ENCODE measurements at regions not wholly inside any gene's neighbourhood (a gene's known extent, or its start where the extent isn't known, plus 50 kb on each side); places are given as distances from the start of the nearest gene placed in this dataset.
A peak's percentile ranks its signal among the peaks of the same experiment; 100 is the strongest.

DNA sequence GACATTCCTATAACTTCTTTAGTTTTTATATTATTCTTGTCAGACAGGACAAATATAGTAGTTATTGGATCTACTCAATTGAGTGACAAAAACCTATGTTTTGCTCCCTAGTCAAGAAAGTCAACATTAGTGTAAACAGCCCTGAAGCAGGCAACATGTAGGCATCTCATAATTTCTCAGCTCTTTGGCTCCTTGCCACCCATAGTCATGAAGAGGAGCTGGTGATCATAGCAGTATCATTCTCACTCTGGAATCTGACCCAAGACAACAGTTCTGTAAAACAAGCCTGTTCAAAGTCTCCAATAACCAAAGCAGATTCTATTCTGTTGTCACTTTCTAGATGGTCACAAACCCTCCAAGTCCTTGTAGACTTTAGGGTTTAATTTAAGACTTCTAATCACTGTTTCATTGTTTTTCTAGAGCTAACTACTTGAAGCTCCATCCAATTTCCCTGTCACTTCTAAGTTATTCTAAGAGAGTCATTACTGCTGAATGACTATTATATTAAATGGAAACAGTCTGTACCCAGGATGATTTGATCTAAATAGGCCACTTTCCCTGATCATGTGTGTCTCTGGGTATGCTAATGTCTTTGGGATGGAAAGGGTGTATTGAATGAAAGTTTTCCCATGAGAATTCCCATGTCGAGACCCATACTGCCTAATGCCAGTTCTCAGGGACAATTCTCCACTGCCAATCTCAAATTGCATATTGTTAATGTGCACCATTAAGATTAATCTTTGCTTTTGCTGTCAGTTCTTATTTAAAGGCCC lies 533.3 kb downstream of the ACTL7B start:
- no peak for DNase-seq

DNA sequence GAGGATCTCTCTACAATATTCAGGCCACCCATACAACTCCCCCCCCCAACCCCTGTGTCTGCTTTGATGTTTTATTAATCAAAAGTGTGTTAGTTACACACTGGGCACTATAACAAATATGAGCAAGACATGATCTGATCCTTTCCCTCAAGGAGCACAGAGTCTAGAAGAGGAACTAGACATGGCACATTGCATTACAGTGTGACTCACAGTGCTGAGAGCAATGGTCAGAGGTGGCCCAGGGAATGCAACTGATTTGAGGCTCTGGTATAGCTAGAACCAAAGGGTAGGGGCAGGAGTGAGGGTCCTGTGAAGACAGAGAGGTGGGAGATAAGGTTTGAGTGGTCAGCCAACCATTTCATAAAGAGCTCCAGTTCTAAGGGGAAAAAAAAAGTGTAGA lies 539.2 kb downstream of the ACTL7B start:
- no peak for DNase-seq

DNA sequence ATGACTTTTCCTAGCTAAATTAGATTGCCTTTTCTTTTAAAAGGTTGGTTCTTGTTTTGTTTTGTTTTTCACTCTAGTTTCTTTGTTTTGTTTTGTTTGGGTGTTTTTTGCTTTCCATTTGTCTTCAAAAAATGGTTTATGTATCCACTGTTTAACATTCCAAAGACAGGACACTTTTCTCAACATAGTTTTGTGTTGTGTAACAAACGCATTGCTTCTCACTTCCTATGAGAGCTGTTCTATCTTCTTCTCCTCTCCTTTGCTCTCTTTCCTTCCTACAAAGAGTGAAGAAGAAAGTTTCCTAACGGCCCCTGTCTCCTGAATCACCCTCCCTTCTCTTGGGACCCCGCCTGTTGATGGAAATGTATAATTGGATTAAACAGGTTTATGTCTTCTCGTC lies 539.7 kb downstream of the ACTL7B start:
- no peak for DNase-seq

DNA sequence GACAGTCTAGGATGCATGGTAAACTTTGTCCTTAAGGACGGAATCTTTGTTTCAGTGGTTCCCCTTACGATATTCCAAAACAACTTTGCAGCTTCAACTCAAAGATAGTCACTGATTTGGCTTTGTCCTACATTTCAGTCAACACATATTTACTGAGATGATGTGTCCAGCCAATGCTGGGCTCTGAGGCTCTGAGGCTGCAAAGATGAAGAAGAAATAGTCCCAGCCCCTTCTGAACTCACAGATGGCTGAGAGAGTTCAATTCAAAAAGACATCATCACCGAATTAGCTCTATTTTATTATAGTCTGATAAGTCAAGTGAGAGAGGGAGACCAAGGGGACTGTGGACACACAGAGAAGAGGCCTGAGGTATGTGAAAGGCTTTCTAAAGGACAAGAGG lies 544.0 kb downstream of the ACTL7B start:
- no peak for DNase-seq

DNA sequence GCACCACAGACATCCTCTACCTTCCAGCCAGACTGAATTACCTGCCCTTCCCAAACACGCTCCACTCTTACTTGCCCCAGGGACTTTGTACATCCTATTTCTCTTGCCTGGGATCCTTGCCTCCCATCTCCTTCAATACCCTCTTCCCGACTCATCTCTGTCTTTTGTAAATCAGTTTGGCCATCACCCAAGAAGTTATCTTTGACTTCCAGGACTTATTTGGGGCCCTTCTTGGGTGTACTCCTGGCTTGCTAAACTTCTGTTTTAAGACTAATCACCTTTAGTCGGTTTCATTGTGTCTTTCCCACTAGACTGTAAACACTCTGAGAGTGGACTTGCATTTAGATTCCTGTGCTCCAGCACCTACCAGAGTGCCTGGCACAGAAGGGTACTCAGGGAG lies 545.6 kb downstream of the ACTL7B start:
- no peak for DNase-seq

DNA sequence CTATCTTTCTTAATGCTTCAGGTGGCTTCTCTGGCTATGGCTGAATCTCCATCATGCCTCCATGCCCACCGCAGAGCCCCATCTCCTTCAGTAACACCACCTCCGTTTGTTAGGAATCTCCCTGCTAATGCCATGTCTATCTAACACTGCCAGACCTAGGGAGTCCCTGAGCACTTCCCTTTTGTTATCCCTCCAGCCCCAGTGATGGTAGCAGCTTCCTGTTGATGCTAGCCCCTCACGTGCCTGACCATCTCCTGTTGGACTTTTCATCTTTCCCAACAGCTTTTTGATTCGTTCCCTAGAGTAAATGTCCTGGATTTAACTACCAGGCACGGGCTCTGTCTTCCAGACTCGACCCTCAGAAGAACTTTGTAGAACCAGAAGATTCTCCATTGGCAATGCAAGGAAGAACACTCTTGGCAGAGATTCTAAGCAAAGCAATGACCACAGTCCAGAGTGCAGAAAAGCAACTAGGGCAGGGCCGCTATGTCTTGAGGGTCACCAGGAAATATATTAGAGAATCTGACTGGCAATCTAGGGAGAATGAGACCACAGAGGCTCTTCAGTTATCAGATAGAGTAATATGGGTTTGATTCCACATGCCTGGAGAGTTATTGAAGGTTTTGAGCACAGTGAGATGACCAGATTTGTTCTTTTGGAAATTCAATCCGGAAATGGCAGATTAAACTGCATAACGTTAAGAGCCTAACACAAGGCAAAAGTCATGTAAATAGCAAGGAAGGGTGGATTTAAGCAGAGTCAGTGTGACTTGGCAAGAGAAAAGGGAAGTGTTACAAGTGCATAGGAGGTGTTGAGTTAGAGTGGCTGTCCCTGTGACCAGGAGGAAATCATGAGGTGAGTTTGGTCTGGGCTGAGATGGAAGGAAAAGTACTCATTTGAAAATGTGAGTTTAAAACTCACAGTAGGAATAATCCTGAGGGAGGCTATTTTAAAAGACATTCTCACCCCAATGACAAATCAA lies 555.2 kb downstream of the ACTL7B start:
- peak; percentile 60 for DNase-seq

DNA sequence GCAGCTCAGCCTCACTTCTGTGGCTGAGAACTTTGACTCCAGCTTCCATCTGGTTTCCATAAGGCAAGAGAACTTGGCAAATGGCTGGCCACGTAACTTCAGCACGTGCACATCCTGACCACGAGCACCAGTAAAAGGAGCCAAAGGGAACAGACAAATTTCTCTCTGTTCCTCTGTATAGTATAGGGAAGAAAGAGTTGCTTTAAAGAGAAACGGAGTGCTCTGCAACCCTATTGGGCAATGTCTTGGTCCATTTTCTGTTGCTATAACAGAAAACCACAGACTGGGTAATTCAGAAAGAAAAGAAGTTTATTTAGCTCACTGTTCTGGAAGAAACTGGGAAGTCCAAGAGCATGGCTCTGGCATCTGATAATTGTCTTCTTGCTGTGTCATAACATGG lies 558.7 kb downstream of the ACTL7B start:
- peak; percentile 31 for DNase-seq

DNA sequence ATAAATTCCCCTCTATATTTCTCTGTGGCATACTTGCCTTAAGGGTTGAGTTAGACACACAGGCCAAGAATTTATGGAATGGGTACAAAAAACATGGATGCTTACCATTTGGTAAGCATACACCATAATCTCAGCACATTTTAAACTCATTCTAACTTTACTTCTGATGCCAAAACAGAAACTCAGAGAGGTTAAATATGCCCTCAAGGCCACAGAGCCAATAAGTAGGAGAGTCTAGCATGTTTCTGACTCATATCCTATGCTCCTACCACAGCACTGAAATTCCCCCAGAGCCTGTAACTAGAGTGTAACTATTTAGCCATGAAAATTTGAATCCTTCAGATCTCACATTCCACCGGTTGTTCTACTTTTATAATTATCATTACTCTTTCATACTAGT lies 559.7 kb downstream of the ACTL7B start:
- DNase-seq: no peak

DNA sequence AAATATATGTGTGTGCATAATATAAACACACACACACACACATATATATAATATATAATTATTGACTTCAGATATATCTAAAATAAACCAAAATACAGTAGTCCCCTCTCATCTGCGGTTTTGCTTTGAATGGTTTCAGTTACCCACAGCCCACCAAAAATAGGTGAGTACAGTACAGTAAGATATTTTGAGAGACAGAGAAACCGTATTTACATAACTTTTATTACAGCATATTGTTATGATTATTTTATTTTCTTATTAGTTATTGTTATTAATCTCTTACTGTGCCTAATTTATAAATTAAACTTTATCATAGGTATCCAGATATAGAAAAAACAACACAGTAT lies 564.2 kb downstream of the ACTL7B start:
- no peak for DNase-seq

DNA sequence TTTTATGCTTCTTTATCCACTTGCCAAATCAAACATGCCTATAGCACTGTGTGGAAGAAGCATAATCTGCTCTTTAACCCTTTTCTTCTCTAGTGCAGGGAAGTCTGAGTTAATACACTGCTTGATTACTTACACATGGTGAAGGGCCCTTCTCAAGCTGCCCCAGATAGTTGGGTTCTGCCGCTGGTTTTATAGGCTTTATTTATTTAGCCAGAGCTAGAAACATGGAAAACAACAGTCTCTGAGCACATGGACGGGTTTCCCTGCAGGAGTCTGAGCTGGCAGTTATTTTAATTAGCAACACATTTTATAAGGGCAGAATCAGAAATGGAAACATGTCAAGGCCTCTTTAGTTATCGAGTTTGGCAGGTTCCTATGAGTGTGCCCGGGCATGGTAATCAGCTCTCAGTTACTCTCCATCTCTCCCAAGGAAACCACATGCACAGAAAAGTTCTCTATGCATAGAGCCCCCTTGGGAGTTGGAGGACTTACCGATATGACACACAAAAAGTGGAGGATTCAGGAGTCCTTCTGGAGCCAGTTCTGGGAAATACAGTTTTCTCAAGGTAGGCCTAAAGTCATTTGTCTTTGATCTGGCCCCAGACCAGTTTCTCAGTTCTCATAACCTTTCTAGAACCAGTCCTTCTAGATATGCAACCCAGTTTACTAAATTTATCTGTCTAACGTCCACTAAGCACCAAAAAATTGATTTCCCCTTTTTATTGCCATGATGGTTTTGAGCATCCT lies 564.8 kb downstream of the ACTL7B start:
- DNase-seq: no peak

DNA sequence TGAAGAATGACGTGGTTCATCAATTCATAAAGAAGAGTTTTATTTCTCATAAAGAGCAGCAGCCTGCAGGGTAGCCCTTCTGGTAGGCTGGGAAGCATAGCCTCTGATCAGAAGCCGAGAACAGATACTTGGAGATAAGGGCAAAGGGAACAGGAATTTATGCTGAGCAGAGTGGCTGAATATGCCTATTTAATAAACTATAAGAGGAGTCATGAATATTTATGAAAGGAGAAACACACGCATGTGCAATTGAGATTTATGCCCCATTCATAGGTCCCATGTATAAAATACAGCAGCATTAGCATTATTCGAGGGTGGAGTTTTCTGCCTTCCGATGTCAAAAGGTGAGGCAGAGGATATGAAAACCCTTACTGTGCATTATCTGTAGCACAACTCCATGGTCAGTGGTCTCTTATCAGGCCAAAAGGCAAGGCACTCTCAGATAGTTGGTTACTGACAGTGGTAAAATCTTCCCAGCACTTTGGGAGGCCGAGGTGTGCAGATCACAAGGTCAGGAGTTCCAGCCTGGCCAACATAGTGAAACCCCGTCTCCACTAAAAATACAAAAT lies 569.1 kb downstream of the ACTL7B start:
- DNase-seq: no peak

DNA sequence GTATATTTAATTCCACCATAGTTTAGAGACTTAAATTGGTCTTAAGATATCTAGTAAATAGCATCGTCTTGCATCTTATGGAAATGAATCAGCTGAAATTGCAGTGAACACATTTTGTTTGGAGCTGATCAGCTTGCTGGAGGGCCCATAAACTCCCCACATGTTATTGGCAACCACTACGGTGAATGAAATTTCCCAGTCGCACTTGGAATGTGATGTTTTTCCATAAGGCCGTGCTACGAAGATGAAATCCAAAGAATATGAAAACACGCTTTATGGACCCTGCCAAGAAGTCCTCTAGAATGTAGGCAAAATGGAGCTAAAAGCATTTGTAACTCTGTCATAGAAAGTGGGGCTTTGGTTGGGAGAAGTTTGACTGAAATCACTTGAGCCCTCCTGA lies 572.1 kb downstream of the ACTL7B start:
- no peak for DNase-seq

DNA sequence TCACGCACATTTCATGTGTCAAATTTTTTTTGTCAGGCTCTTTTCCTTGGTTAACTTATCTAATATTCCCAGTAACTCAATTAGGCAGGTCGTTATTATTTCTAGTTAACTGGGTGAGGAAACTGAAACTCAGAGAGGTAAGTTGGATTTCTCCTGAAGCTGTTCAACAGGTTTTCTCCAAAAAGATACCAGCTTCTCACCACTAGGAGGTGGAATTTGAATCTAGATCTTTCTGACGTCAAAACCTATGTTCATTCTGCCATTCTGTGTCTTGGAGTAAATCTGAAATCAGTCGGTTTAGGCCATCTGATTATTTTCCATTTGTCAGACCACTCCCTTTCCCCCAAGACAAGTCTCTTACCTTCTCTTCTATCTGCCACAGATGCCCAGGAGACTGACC lies 572.9 kb downstream of the ACTL7B start:
- DNase-seq: peak; percentile 18

DNA sequence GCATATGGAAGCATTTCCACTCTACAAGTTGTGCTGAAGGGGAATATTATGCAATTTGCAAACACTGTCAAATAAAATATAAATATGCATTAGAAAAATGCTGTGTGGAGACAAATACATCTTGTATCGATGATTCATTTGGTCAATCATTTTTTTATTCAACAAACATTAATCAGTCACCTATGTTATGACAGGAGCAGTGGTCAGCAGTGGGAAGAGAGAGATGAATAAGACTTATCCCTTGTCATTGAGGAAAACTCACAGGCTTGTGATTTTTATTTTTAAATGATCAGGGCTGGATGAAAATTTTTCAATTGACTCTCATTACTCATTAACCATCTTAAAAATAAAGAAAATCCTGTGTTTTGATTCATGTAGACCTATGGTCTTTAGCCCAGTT lies 574.1 kb downstream of the ACTL7B start:
- no peak for DNase-seq

DNA sequence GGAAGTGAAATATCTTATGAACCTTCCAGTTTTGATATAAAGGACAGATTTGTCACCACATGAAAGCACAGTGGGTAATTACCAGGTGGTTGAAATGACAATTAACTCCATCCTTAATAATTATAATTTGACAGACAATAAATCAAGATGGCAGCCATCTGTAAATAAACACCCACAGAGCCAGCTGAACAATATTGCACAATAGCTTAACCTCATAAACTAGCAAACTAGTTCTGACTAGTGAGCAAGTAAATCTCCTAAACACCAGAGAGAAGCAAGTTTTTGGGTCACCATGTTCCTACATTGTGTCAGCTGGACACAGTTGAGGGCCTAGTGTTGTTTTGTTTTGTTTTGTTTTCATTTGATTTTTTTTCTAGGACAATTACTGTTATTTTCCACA lies 577.4 kb downstream of the ACTL7B start:
- no peak for DNase-seq

DNA sequence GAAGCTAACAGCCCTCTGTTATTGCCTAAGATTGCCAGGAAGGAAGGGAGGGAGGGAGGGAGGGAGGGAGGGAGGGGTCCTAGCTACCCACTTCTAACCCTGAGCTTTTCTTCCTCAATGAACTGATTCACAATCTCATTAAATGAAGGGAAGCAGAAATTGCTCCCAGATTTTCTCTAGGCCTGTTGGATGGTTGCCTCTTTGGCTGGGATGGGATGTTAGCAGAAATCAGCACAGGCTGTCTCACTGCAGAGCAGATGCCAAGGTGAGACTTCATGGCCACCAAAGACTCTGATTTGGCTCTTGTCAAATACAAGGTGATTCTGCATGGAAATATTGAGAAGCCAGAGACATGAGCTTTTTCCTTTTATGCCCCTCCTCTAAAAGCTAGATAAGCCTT lies 578.6 kb downstream of the ACTL7B start:
- DNase-seq: no peak

DNA sequence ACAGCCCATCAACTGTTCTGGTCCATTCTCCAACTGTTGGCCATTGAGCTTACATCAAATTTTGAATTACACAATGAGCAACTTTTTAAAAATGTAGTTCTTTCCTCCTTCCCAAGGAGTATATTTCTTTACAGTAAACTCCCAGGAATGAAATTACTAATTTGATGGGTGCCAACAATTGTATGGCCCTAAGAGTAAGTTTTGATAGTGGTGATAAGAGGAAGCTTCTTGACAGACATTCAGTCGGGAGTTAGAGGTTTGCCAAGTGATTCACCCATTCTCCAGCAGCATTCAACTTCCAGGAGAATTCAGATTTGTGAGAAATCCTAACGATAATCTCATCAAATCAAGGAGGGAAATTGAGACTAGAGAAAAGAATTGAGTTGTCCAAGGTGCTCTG lies 579.9 kb downstream of the ACTL7B start:
- DNase-seq: no peak

DNA sequence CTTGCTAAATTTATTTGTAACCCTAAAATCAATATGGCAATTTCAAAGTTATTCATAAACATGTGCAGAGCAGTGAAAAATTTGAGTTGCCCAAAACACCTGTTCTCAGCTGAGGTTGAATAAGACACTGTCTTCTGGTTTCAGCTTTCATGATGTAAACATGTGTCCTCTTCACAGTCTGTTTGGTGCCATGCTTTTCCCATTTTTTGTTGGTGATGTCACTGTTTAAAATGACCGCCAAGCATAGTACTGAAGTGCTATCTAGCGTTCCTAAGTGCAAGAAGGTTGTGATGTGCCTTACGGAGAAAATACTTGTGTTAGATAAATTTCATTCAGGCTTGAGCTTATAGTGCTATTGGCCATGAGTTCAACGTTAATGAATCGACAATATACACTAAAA lies 580.8 kb downstream of the ACTL7B start:
- no peak for DNase-seq

DNA sequence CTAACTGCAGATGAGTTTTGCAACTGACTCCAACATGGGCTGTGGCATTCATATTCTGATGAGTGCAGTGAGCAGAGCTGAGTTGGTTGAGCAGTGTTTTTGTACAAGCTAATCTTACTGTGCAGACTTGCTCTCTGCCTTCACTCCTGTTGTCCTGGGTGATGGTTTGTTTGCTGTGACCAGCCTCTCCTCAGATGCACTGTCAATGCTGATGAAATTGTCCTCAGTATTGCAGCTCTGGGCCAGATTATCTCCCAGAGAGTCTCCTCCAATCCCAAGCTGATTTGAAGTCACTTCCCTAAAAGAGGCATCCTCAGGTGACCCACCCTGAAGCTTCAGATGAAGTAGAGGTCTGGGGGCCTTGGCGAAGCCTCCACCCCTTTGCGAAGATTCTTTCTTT lies 581.8 kb downstream of the ACTL7B start:
- DNase-seq: no peak

DNA sequence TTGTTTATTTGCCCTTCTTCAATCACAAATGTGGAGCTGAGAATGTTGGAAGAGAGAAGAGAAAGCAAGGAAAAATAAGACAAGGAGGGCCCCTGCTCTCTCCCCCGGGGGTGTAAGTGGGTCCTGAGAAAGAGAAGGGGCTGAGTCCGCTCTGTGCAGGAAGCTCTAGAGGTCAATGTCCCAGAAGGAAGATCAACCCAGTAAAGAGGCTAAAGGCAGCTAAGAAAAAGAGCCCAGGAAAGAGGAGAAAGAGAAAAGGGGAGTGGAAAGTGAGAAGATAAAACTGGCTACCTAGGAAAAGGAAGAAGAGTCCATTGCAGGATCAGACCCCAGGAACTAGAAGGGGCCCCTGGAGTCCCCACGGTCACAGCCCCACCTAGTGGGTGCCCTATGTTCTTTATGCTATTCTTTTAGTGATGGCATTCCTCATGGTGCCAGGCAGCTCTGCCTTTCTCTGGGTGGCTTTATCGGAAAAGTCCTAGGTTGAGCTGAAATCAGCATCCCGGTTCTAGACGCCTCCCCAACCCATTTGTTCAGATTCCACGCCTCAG lies 583.4 kb downstream of the ACTL7B start:
- DNase-seq: peak; percentile 66

DNA sequence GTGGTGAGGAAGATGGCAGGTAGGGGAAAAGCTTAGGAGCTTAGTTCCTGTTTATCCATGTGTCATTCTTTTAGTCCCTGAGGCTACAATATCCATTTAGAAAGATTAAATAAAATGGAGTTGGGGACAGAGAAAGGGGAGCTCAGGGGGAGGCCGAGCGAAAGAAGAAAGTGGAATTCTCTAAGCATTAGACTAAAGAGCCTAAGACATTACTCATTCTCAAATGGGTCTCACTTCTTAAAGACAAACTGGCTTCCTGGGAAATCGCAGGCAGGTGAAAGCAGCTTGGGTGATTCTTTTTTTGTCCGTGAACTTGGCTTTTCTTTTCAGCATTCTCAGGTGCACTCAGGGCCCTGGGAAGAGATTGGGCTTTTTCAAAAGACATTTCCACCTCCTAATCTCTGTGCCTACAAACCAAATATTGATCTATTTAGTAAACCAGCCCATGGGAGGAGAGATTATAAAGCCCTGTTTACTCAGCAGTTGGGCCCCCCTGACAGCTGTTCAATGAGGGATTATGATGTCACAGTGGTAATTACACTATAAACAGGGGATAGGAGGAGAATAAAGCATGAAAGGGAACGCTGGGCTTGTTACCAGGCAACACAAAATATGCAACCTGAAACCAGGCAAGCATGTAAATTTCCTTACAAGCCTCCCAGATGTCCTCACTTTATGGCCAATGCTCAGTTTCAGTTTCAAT lies 584.0 kb downstream of the ACTL7B start:
- peak; percentile 3 for DNase-seq

DNA sequence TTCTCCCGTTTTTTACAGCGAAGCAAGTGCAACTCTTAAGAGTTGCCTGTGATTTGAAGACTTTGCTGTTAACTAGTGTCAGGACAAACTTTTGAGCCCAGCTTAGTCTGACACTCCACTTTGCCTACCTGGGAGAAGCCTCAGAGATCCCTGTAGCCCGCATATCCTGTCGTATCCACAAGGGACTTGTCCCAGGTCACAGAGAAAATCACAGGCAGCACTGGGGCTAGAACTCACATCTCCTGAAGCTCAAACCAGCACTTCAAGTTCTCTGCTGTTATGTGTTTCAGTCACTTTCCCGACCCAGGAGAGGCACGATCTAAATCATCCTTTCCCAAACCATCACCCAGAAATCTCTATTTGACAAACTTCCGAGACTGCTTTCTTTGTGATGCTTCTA lies 584.5 kb downstream of the ACTL7B start:
- no peak for DNase-seq

Data from hematopoietic multipotent progenitor cell treated with erythropoietin and hydrocortisone succinate and interleukin-3 and kit ligand, for 4 days (in vitro differentiated cells).